Activated CD4-positive, alpha-beta T cell treated with anti-CD3 and anti-CD28 coated beads, Interleukin-2, amount 50 U/mL, for 1 hour (primary cell): ENCODE measurements at regions not wholly inside any gene's neighbourhood (a gene's known extent, or its start where the extent isn't known, plus 50 kb on each side); places are given as distances from the start of the nearest gene placed in this dataset.

Experiments used
- DNase-seq: peaks from one replicate; pipeline ENCODE4 v3.0.0-alpha.2; 2020

DNA sequence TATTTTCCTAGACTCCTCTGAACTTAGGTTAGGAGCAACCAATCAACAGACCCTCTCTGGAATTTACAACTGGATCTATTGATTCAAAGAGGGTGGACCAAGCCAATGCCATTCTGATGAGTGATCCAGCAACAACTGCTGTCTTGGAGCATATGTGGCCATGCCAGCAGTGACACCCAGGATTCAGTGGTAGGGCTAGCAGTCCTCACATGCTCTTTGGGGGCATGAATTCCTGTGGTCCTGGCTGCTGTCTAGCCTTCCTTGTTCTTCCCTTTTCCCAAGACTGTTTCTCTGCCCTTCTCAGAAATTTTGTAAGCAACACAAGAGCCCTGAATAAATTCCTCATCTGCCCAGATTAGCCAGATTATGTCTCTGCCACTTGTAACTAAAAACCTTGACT, 61.5 kb upstream of the GATB start:
- no peak for DNase-seq

- no peak for DNase-seq
Observed at GRCh38 chr4:151820004-151820403, 59.2 kb upstream of the GATB start.

DNA sequence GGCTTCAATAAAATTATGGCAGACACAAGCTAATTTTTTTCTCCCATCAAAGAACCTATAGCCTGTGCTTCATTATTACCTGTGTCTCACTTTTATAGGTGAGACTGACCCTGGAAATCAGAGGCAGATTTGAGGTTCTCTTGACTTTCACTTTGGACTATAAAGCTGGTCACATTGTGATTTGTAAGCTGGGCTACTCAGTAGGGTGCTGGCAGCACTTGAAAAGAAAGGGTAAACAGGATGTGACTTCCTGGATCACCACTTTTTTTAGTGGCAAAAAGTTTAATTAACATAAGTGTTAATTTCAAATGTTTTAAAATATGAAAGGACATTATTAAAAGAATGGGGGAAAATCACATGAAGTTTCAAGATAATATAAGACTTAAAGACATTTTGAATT, 50.6 kb upstream of the GATB start:
- no peak for DNase-seq
